GM21423 (cell line): ENCODE measurements at regions not wholly inside any gene's neighbourhood (a gene's known extent, or its start where the extent isn't known, plus 50 kb on each side); places are given as distances from the start of the nearest gene placed in this dataset.

Experiments used
- ATAC-seq: cut with Tn5 transposase; IDR thresholded peaks from one replicate; pipeline ENCODE4 v1.9.1; 2021; ENCODE audit warnings: mild to moderate bottlenecking, moderate library complexity; ENCODE audit not compliant: unreplicated experiment

GRCh38 chr11:76298255-76298654 is 82.7 kb downstream of the THAP12 start:
- ATAC-seq: no peak

GRCh38 chr11:76296731-76297542 is 84.0 kb downstream of the THAP12 start:
- no peak for ATAC-seq

- peak; percentile 61 for ATAC-seq
These were observed 86.9 kb upstream of the WNT11 start for GRCh38 chr11:76293189-76293631.

GRCh38 chr11:76292583-76293188 is 86.4 kb upstream of the WNT11 start:
- no peak for ATAC-seq

GRCh38 chr11:76291576-76292526 is 85.5 kb upstream of the WNT11 start:
- ATAC-seq: no peak

- ATAC-seq: no peak
These were observed 82.1 kb upstream of the WNT11 start for GRCh38 chr11:76288166-76288980.

- no peak for ATAC-seq
These were observed 80.9 kb upstream of the WNT11 start for GRCh38 chr11:76287227-76287626.

GRCh38 chr11:76285397-76286104 is 79.2 kb upstream of the WNT11 start:
- no peak for ATAC-seq

GRCh38 chr11:76284161-76284560 is 77.9 kb upstream of the WNT11 start:
- no peak for ATAC-seq

GRCh38 chr11:76282811-76283595 is 76.7 kb upstream of the WNT11 start:
- no peak for ATAC-seq

- ATAC-seq: no peak
These were observed 75.9 kb upstream of the WNT11 start for GRCh38 chr11:76282172-76282571.

- ATAC-seq: no peak
These were observed 75.2 kb upstream of the WNT11 start for GRCh38 chr11:76281558-76281906.

GRCh38 chr11:76280882-76281557 is 74.7 kb upstream of the WNT11 start:
- no peak for ATAC-seq

GRCh38 chr11:76280151-76280881 is 74.0 kb upstream of the WNT11 start:
- no peak for ATAC-seq

- ATAC-seq: no peak
These were observed 73.3 kb upstream of the WNT11 start for GRCh38 chr11:76279646-76280045.

GRCh38 chr11:76279038-76279437 is 72.7 kb upstream of the WNT11 start:
- ATAC-seq: no peak

GRCh38 chr11:76278526-76278925 is 72.2 kb upstream of the WNT11 start:
- ATAC-seq: no peak
